NCI-H146 treated with DMSO at 0.1 percent for 48 hours (cell line): ENCODE measurements at regions not wholly inside any gene's neighbourhood (a gene's known extent, or its start where the extent isn't known, plus 50 kb on each side); places are given as distances from the start of the nearest gene placed in this dataset.

Source experiments
- DNase-seq: peaks from one replicate; lab custom pipeline; 2025; ENCODE audit not compliant: unreplicated experiment; lab: John Stamatoyannopoulos, UW

- DNase-seq: no peak
Observed at GRCh38 chr1:81452693-81453366, 347.9 kb upstream of the ADGRL2 start.

- DNase-seq: no peak
Observed at GRCh38 chr1:81449786-81450185, 350.9 kb upstream of the ADGRL2 start.

- peak; percentile 82 for DNase-seq
Observed at GRCh38 chr1:81446000-81446669, 354.6 kb upstream of the ADGRL2 start.

GRCh38 chr1:81443288-81443687 is 357.4 kb upstream of the ADGRL2 start:
- no peak for DNase-seq

GRCh38 chr1:81439046-81439823 is 361.5 kb upstream of the ADGRL2 start:
- no peak for DNase-seq

GRCh38 chr1:81437649-81438048 is 363.1 kb upstream of the ADGRL2 start:
- DNase-seq: no peak

GRCh38 chr1:81437213-81437612 is 363.5 kb upstream of the ADGRL2 start:
- no peak for DNase-seq

- no peak for DNase-seq
Observed at GRCh38 chr1:81435175-81435574, 365.6 kb upstream of the ADGRL2 start.

GRCh38 chr1:81433676-81434075 is 367.1 kb upstream of the ADGRL2 start:
- DNase-seq: no peak

- DNase-seq: no peak
Observed at GRCh38 chr1:81432654-81433109, 368.1 kb upstream of the ADGRL2 start.

GRCh38 chr1:81432059-81432458 is 368.7 kb upstream of the ADGRL2 start:
- no peak for DNase-seq

GRCh38 chr1:81431624-81432000 is 369.1 kb upstream of the ADGRL2 start:
- DNase-seq: no peak

GRCh38 chr1:81430955-81431623 is 369.6 kb upstream of the ADGRL2 start:
- no peak for DNase-seq

- DNase-seq: no peak
Observed at GRCh38 chr1:81430236-81430938, 370.3 kb upstream of the ADGRL2 start.

- DNase-seq: no peak
Observed at GRCh38 chr1:81428998-81429397, 371.7 kb upstream of the ADGRL2 start.

- no peak for DNase-seq
Observed at GRCh38 chr1:81424816-81425215, 375.9 kb upstream of the ADGRL2 start.

GRCh38 chr1:81424061-81424460 is 376.7 kb upstream of the ADGRL2 start:
- DNase-seq: no peak

- no peak for DNase-seq
Observed at GRCh38 chr1:81420760-81421159, 380.0 kb upstream of the ADGRL2 start.

GRCh38 chr1:81414488-81415015 is 386.2 kb upstream of the ADGRL2 start:
- DNase-seq: no peak

- no peak for DNase-seq
Observed at GRCh38 chr1:81412954-81413353, 387.8 kb upstream of the ADGRL2 start.

GRCh38 chr1:81410941-81411340 is 389.8 kb upstream of the ADGRL2 start:
- no peak for DNase-seq
